HG02981 (cell line): ENCODE measurements at regions not wholly inside any gene's neighbourhood (a gene's known extent, or its start where the extent isn't known, plus 50 kb on each side); places are given as distances from the start of the nearest gene placed in this dataset.
"Not testable (repeated sequence)": the region's sequence is repeated elsewhere in the genome, so short reads cannot be mapped to it uniquely, and the experiment has no call there.

Experiments used
- ATAC-seq: cut with Tn5 transposase; IDR thresholded peaks from one replicate; pipeline ENCODE4 v1.9.1; 2021; ENCODE audit warnings: mild to moderate bottlenecking, moderate library complexity; ENCODE audit not compliant: unreplicated experiment

GRCh38 chr6:82783587-82784236 is 281.9 kb downstream of the UBE3D start:
- ATAC-seq, result peak; percentile 48

GRCh38 chr6:82785206-82785605 is 280.4 kb downstream of the UBE3D start:
- ATAC-seq, result no peak

DNA sequence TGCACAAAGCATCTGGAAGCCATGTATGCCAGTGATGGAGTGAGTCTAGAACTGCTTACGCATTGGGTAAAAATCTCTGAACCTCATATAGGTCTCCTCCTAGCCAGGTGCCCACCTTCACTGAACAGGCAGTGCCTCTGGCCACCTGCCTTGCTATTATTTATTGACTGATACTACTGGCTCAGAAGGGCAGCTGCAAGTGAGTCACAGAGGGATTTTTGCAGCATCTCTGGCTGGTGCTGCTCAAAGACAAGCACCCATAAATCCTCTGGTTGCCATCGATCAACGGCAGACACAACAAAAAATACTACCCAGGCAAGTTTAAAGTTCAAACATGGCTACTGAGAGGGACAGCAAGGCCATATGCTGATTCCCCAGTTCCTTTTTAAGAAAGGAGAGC is 279.4 kb downstream of the UBE3D start:
- ATAC-seq, result no peak

DNA sequence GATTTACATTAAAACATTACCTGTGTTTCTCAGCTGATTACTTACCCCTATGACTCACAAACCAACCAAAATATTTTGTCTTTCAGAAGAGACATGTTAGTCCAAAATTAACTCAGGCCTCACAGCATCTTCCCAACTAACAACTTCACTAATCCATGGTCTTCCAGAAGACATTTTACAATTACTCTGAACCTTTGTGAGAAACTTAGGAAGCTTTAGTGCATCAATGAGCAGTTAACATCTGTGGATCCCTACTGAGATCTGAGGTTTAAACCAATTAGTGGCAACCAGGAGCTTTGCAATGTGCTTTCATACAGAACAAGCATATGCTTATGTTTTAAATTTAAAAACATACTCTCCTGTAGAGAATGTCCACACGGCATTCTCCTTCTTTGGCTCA is 269.7 kb downstream of the UBE3D start:
- no peak for ATAC-seq

DNA sequence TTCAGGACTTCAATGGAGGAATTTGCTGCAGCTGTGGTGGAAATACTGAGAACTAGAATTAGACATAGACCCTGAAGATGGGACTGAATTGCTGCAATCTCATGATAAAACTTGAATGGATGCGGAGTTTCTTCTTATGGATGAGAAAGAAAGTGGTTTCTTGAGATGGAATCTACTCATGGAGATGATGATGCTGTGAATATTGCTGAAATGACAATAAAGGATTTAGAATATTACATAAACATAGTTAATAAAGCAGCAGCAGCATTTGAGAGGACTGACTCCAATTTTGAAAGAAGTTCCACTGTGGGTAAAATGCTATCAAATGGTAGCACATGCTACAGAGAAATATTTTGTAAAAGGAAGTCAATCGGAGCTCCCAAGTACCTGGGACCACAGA is 264.6 kb downstream of the UBE3D start:
- no peak for ATAC-seq

GRCh38 chr6:82816243-82816642 is 249.4 kb downstream of the UBE3D start:
- ATAC-seq, result not testable (repeated sequence)

- ATAC-seq, result no peak
Measured at GRCh38 chr6:82818727-82819126, 246.9 kb downstream of the UBE3D start.

- no peak for ATAC-seq
Measured at GRCh38 chr6:82823361-82823760, 242.3 kb downstream of the UBE3D start.

GRCh38 chr6:82832811-82833210 is 232.8 kb downstream of the UBE3D start:
- no peak for ATAC-seq

DNA sequence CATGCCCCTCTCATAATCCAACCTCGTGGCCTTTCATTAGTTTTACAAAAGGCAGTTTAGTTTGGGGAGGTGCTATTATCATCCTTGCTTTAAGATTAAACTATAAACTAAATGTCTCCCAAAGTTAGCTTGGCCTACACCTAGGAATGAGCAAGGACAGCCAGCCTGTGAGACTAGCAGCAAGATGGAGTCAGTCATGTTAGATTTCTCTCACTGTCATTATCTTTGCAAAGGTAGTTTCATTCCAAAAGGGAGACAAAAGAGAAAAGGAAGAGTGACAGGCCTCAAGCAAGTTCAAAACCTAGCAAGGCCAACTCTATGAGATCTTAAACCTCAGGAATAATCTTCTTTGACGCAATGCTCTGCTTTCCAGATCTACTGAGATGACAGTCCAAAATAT is 232.2 kb downstream of the UBE3D start:
- no peak for ATAC-seq

GRCh38 chr6:82836022-82836575 is 229.5 kb downstream of the UBE3D start:
- no peak for ATAC-seq

GRCh38 chr6:82840571-82840970 is 225.1 kb downstream of the UBE3D start:
- ATAC-seq, result no peak

- ATAC-seq, result no peak
Measured at GRCh38 chr6:82841309-82841708, 224.3 kb downstream of the UBE3D start.
